SK-N-SH (cell line): ENCODE measurements at regions not wholly inside any gene's neighbourhood (a gene's known extent, or its start where the extent isn't known, plus 50 kb on each side); places are given as distances from the start of the nearest gene placed in this dataset.

Experiments used
- CTCF ChIA-PET: fragments of 300-600, 350-600 bp; formaldehyde crosslinking; extraction: SDS; loops from one replicate; lab custom pipeline; 2021; lab: Yijun Ruan, JAX
- POLR2A ChIA-PET: fragments of 350-600 bp; sonication (Branson Sonifier 250); formaldehyde crosslinking; extraction: SDS; loops from one replicate; lab custom pipeline; 2020; ENCODE audit warnings: antibody characterized with exemption, inconsistent platforms; lab: Yijun Ruan, JAX
- DNase-seq: peaks from one replicate; pipeline ENCODE4 v3.0.0; 2012
- H2AFZ ChIP-seq: fragments of 200-600 bp; sonication (generic); 2 replicates; pipeline ENCODE4 v1.8.1; 2016; ENCODE audit warnings: antibody characterized with exemption, mild to moderate bottlenecking, low read depth
- H3F3A ChIP-seq: fragments of 200-600 bp; sonication (generic); replicated peaks from 2 replicates; pipeline ENCODE3; 2016; ENCODE audit warnings: antibody characterized with exemption, mild to moderate bottlenecking; ENCODE audit not compliant: insufficient read depth
- H3K27ac ChIP-seq, 2 experiments: fragments of 200-500 bp in 1 of 2; fragments of 200-600 bp in 1 of 2; sonication (Bioruptor generic) in 1 of 2; sonication (generic), shearing (Covaris generic) in 1 of 2; 2 replicates each; pipeline versions ENCODE4 v1.5.1 to v1.6.1; 2014 to 2016; ENCODE audit warnings: low read depth in 2 of 2, inconsistent platforms in 1 of 2, low read length in 1 of 2, mild to moderate bottlenecking in 1 of 2, mixed read lengths in 1 of 2
- H3K27me3 ChIP-seq: fragments of 200-600 bp; sonication (generic), shearing (Covaris generic); 2 replicates; pipeline ENCODE4 v1.6.1; 2016; ENCODE audit warnings: mixed run types; ENCODE audit not compliant: insufficient read depth
- H3K36me3 ChIP-seq, 2 experiments: fragments of 200-500 bp in 1 of 2; fragments of 200-600 bp in 1 of 2; sonication (Bioruptor generic) in 1 of 2; sonication (generic) in 1 of 2; replicated peaks in 1 of 2; 2 replicates each; pipeline versions ENCODE3 to v1.5.1; 2014 to 2016; ENCODE audit warnings: low read length in 1 of 2, mild to moderate bottlenecking in 1 of 2; ENCODE audit not compliant: insufficient read depth in 2 of 2, control insufficient read depth in 1 of 2
- H3K4me1 ChIP-seq, 2 experiments: fragments of 200-500 bp in 1 of 2; fragments of 200-600 bp in 1 of 2; sonication (Bioruptor generic) in 1 of 2; sonication (generic), shearing (Covaris generic) in 1 of 2; 2 replicates each; pipeline versions ENCODE4 v1.5.1 to v1.6.1; 2014 to 2016; ENCODE audit warnings: low read depth in 1 of 2, low read length in 1 of 2, mixed run types in 1 of 2; ENCODE audit not compliant: insufficient read depth in 2 of 2, control insufficient read depth in 1 of 2
- H3K4me2 ChIP-seq: fragments of 200-600 bp; sonication (generic), shearing (Covaris generic); 2 replicates; pipeline ENCODE4 v1.6.1; 2017; ENCODE audit warnings: mixed run types
- H3K4me3 ChIP-seq, 2 experiments: fragments of 200-500 bp in 1 of 2; fragments of 200-600 bp in 1 of 2; sonication (Bioruptor generic) in 1 of 2; sonication (generic), shearing (Covaris generic) in 1 of 2; 2 replicates each; pipeline versions ENCODE4 v1.5.1 to v1.8.1; 2014 to 2016; ENCODE audit warnings: low read depth in 2 of 2, inconsistent platforms in 1 of 2, low read length in 1 of 2, mild to moderate bottlenecking in 1 of 2, mixed read lengths in 1 of 2, moderate library complexity in 1 of 2
- H3K79me2 ChIP-seq: fragments of 200-600 bp; sonication (generic); 2 replicates; pipeline ENCODE4 v1.8.1; 2017; ENCODE audit warnings: mild to moderate bottlenecking; ENCODE audit not compliant: insufficient read depth
- H3K9ac ChIP-seq: fragments of 200-600 bp; sonication (generic); 2 replicates; pipeline ENCODE4 v1.6.1; 2017; ENCODE audit warnings: mixed run types
- H3K9me2 ChIP-seq: fragments of 200-600 bp; sonication (generic); 2 replicates; pipeline ENCODE4 v1.6.1; 2017; ENCODE audit warnings: mixed run types
- H3K9me3 ChIP-seq: fragments of 200-600 bp; sonication (generic); 2 replicates; pipeline ENCODE4 v1.6.1; 2017; ENCODE audit warnings: mixed run types, mild to moderate bottlenecking, moderate library complexity
- H4K20me1 ChIP-seq: fragments of 200-600 bp; sonication (generic); 2 replicates; pipeline ENCODE4 v1.6.1; 2017; ENCODE audit warnings: mild to moderate bottlenecking, mixed run types; ENCODE audit not compliant: insufficient read depth
- ELF1 ChIP-seq: IDR thresholded peaks from 2 replicates; pipeline ENCODE4 v1.4.0; 2012
- EP300 ChIP-seq, 2 experiments: IDR thresholded peaks; 2 replicates each; pipeline versions ENCODE4 v1.4.0 to v1.6.1; 2012; ENCODE audit warnings: borderline replicate concordance in 1 of 2, low read depth in 1 of 2, low read length in 1 of 2
- EZH2phosphoT487 ChIP-seq: fragments of 200-600 bp; sonication (generic); IDR thresholded peaks from 2 replicates; pipeline ENCODE4 v1.6.1; 2017; ENCODE audit warnings: low read depth, mixed run types, mild to moderate bottlenecking, antibody characterized with exemption, moderate library complexity, borderline replicate concordance
- FOSL2 ChIP-seq: IDR thresholded peaks from 2 replicates; pipeline ENCODE4 v1.4.0; 2012; ENCODE audit warnings: low read depth, mild to moderate bottlenecking, moderate library complexity, borderline replicate concordance
- FOXJ3 ChIP-seq: sonication (generic); formaldehyde crosslinking; IDR thresholded peaks from 2 replicates; pipeline ENCODE4 v1.5.1; 2020; ENCODE audit warnings: mild to moderate bottlenecking, missing genetic modification reagents
- FOXM1 ChIP-seq: IDR thresholded peaks from 2 replicates; pipeline ENCODE4 v1.4.0; 2012; ENCODE audit warnings: low read depth, mild to moderate bottlenecking
- JUND ChIP-seq: IDR thresholded peaks from 2 replicates; pipeline ENCODE4 v1.4.0; 2012
- MAX ChIP-seq: IDR thresholded peaks from 2 replicates; pipeline ENCODE4 v1.4.0; 2012; ENCODE audit warnings: low read depth
- MEF2A ChIP-seq: IDR thresholded peaks from 2 replicates; pipeline ENCODE4 v1.4.0; 2012; ENCODE audit warnings: low read depth, borderline replicate concordance
- NFIC ChIP-seq: IDR thresholded peaks from 2 replicates; pipeline ENCODE4 v1.4.0; 2012; ENCODE audit warnings: borderline replicate concordance
- NRF1 ChIP-seq: IDR thresholded peaks from 2 replicates; pipeline ENCODE4 v1.6.1; 2012; ENCODE audit warnings: low read depth, mild to moderate bottlenecking, low read length
- RFX5 ChIP-seq: IDR thresholded peaks from 2 replicates; pipeline ENCODE4 v1.6.1; 2012; ENCODE audit warnings: mild to moderate bottlenecking, improper control_type of control experiment, low read length
- RXRA ChIP-seq: IDR thresholded peaks from 2 replicates; pipeline ENCODE4 v1.4.0; 2012; ENCODE audit warnings: low read depth, mild to moderate bottlenecking, borderline replicate concordance
- SMC3 ChIP-seq: IDR thresholded peaks from 2 replicates; pipeline ENCODE4 v1.6.1; 2012; ENCODE audit warnings: low read depth, low read length, improper control_type of control experiment
- TAF1 ChIP-seq: IDR thresholded peaks from 2 replicates; pipeline ENCODE4 v1.6.1; 2012; ENCODE audit warnings: low read depth, mild to moderate bottlenecking, low read length, moderate library complexity, borderline replicate concordance
- TEAD4 ChIP-seq: IDR thresholded peaks from 2 replicates; pipeline ENCODE4 v1.4.0; 2012; ENCODE audit warnings: mild to moderate bottlenecking, borderline replicate concordance; ENCODE audit not compliant: insufficient read depth
- WGBS: methylation state at CpG from one replicate; pipeline ENCODE4 v1.1.6; 2017; ENCODE audit warnings: low lambda C conversion rate; 5-methylcytosine and 5-hydroxymethylcytosine counted together

- TF ChIP-seq EZH2phosphoT487 (no peak), MAX (no peak), RXRA (no peak), JUND (no peak), NFIC (no peak), FOXM1 (no peak)
- TF ChIP-seq, all 33 proteins: peak for 0
Measured at GRCh38 chr18:22545066-22545760, 127.5 kb upstream of the CTAGE1 start (continued).

GRCh38 chr18:22546905-22547570, 129.3 kb upstream of the CTAGE1 start:
- ChIA-PET POLR2A (no interaction called here), CTCF (no interaction called here)
- peaks cover 28% of the 10 kb centered on the region for H3K27me3 ChIP-seq
- H3K4me2 ChIP-seq, result no peak overlapping the region
- peaks cover 1% of the 10 kb centered on the region for H3F3A ChIP-seq
- DNase-seq, result no peak
- H3K4me3 ChIP-seq, result no peak overlapping the region
- no peak overlapping the region for H3K27ac ChIP-seq
- no peak for TF ChIP-seq RXRA
- TF ChIP-seq NFIC, result no peak
- no peak for TF ChIP-seq NRF1
- no peak for TF ChIP-seq RFX5
- TF ChIP-seq TEAD4, result no peak
- no peak for TF ChIP-seq TAF1
- TF ChIP-seq EP300 (IDR thresholded peaks at IDR 0.05; ENCODE audit: borderline replicate concordance in 1 of 2, low read depth in 1 of 2, low read length in 1 of 2), result no peak
- WGBS, result 23% methylated on average over 10 of the region's 10 CpGs
- no peaks in the 10 kb centered on the region for H3K36me3 ChIP-seq
- no peaks in the 10 kb centered on the region for H4K20me1 ChIP-seq
- no peaks in the 10 kb centered on the region for H3K9me2 ChIP-seq
- H3K9ac ChIP-seq, result no peak overlapping the region
- no peaks in the 10 kb centered on the region for H3K79me2 ChIP-seq
- H3K9me3 ChIP-seq, result no peaks in the 10 kb centered on the region
- no peaks in the 10 kb centered on the region for H3K4me1 ChIP-seq
- H2AFZ ChIP-seq, result no peak overlapping the region

- no peak overlapping the region for H3K4me3 ChIP-seq
- H3K9me3 ChIP-seq, result no peaks in the 10 kb centered on the region
- H3K27ac ChIP-seq, result no peak overlapping the region
- CTCF ChIA-PET, result no interaction called here
- no peaks in the 10 kb centered on the region for H3K9me2 ChIP-seq
- H3F3A ChIP-seq, result peaks cover 4% of the 10 kb centered on the region
- no peak overlapping the region for H3K9ac ChIP-seq
- POLR2A ChIA-PET, result no interaction called here
- H3K4me1 ChIP-seq, result no peaks in the 10 kb centered on the region
- H3K79me2 ChIP-seq, result no peaks in the 10 kb centered on the region
- H3K36me3 ChIP-seq, result no peaks in the 10 kb centered on the region
- H4K20me1 ChIP-seq, result no peaks in the 10 kb centered on the region
- no peak overlapping the region for H2AFZ ChIP-seq
- no peak for DNase-seq
- H3K4me2 ChIP-seq, result no peak overlapping the region
- 19% methylated on average over 11 of the region's 11 CpGs for WGBS
- peaks cover 28% of the 10 kb centered on the region for H3K27me3 ChIP-seq
- TF ChIP-seq FOXJ3 (no peak), EZH2phosphoT487 (no peak), ELF1 (no peak), FOSL2 (no peak), SMC3 (no peak), NRF1 (no peak), MEF2A (no peak)
Measured at GRCh38 chr18:22547807-22548561, 130.3 kb upstream of the CTAGE1 start.
